ENCODE measurements at regions not wholly inside any gene's neighbourhood (a gene's known extent, or its start where the extent isn't known, plus 50 kb on each side); places are given as distances from the start of the nearest gene placed in this dataset.

GRCh38 chr2:207399301-207399700 lies 130.5 kb upstream of the CREB1 start:
- Histone ChIP-seq H3K4me2 (ENCODE audit: low read length) (no peak overlapping the region), H3K4me3 (ENCODE audit: low read length) (no peak overlapping the region), H3K27ac (ENCODE audit: low read length) (no peak overlapping the region), H3K9me3 (ENCODE audit: low read length) (no peaks in the 10 kb centered on the region), H3K27me3 (ENCODE audit: insufficient read depth, low read depth, low read length) (no peaks in the 10 kb centered on the region), H4K20me1 (ENCODE audit: insufficient read depth) (no peaks in the 10 kb centered on the region), H3F3A (ENCODE audit: insufficient read depth, low read length, poor library complexity, severe bottlenecking) (no peaks in the 10 kb centered on the region), H3K36me3 (ENCODE audit: insufficient read depth, low read length) (no peaks in the 10 kb centered on the region), H3K9ac (ENCODE audit: low read length) (no peak overlapping the region), H3K79me2 (replicated peaks; ENCODE audit: insufficient read depth, low read length) (no peaks in the 10 kb centered on the region), H3K9me2 (ENCODE audit: insufficient read depth, low read length) (no peaks in the 10 kb centered on the region), H2AFZ (ENCODE audit: low read depth, low read length) (no peak overlapping the region)
- TF ChIP-seq MXI1 (conservative IDR thresholded peaks at IDR 0.05; ENCODE audit: poor library complexity, severe bottlenecking): no peak
- no peak for TF ChIP-seq EZH2 (IDR thresholded peaks at IDR 0.05; ENCODE audit: borderline replicate concordance, insufficient read depth, low read length, poor library complexity, severe bottlenecking)
- TF ChIP-seq, protein P1, sequence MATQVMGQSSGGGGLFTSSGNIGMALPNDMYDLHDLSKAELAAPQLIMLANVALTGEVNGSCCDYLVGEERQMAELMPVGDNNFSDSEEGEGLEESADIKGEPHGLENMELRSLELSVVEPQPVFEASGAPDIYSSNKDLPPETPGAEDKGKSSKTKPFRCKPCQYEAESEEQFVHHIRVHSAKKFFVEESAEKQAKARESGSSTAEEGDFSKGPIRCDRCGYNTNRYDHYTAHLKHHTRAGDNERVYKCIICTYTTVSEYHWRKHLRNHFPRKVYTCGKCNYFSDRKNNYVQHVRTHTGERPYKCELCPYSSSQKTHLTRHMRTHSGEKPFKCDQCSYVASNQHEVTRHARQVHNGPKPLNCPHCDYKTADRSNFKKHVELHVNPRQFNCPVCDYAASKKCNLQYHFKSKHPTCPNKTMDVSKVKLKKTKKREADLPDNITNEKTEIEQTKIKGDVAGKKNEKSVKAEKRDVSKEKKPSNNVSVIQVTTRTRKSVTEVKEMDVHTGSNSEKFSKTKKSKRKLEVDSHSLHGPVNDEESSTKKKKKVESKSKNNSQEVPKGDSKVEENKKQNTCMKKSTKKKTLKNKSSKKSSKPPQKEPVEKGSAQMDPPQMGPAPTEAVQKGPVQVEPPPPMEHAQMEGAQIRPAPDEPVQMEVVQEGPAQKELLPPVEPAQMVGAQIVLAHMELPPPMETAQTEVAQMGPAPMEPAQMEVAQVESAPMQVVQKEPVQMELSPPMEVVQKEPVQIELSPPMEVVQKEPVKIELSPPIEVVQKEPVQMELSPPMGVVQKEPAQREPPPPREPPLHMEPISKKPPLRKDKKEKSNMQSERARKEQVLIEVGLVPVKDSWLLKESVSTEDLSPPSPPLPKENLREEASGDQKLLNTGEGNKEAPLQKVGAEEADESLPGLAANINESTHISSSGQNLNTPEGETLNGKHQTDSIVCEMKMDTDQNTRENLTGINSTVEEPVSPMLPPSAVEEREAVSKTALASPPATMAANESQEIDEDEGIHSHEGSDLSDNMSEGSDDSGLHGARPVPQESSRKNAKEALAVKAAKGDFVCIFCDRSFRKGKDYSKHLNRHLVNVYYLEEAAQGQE (IDR thresholded peaks at IDR 0.05; ENCODE audit: borderline replicate concordance): no peak
- TF ChIP-seq, protein P2, sequence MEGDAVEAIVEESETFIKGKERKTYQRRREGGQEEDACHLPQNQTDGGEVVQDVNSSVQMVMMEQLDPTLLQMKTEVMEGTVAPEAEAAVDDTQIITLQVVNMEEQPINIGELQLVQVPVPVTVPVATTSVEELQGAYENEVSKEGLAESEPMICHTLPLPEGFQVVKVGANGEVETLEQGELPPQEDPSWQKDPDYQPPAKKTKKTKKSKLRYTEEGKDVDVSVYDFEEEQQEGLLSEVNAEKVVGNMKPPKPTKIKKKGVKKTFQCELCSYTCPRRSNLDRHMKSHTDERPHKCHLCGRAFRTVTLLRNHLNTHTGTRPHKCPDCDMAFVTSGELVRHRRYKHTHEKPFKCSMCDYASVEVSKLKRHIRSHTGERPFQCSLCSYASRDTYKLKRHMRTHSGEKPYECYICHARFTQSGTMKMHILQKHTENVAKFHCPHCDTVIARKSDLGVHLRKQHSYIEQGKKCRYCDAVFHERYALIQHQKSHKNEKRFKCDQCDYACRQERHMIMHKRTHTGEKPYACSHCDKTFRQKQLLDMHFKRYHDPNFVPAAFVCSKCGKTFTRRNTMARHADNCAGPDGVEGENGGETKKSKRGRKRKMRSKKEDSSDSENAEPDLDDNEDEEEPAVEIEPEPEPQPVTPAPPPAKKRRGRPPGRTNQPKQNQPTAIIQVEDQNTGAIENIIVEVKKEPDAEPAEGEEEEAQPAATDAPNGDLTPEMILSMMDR (IDR thresholded peaks at IDR 0.05; ENCODE audit: poor library complexity, severe bottlenecking): no peak

GRCh38 chr2:207401338-207401737 lies 128.4 kb upstream of the CREB1 start:
- H3K79me2 ChIP-seq (replicated peaks; ENCODE audit: insufficient read depth, low read length): no peaks in the 10 kb centered on the region
- H3K4me2 ChIP-seq (ENCODE audit: low read length): no peak overlapping the region
- H3K9me3 ChIP-seq (ENCODE audit: low read length): no peaks in the 10 kb centered on the region
- H3K4me3 ChIP-seq (ENCODE audit: low read length): no peak overlapping the region
- no peak overlapping the region for H3K27ac ChIP-seq (ENCODE audit: low read length)
- no peak overlapping the region for H2AFZ ChIP-seq (ENCODE audit: low read depth, low read length)
- H4K20me1 ChIP-seq (ENCODE audit: insufficient read depth): no peaks in the 10 kb centered on the region
- no peaks in the 10 kb centered on the region for H3K36me3 ChIP-seq (ENCODE audit: insufficient read depth, low read length)
- no peak overlapping the region for H3K9ac ChIP-seq (ENCODE audit: low read length)
- TF ChIP-seq EZH2 (IDR thresholded peaks at IDR 0.05; ENCODE audit: borderline replicate concordance, insufficient read depth, low read length, poor library complexity, severe bottlenecking): no peak
- no peak for TF ChIP-seq EP300 (conservative IDR thresholded peaks at IDR 0.05; ENCODE audit: poor library complexity, severe bottlenecking)
- TF ChIP-seq, protein P2 (IDR thresholded peaks at IDR 0.05; ENCODE audit: poor library complexity, severe bottlenecking): no peak
- TF ChIP-seq, protein P1 (IDR thresholded peaks at IDR 0.05; ENCODE audit: borderline replicate concordance): no peak
- TF ChIP-seq RAD21 (conservative IDR thresholded peaks at IDR 0.05): no peak
- TF ChIP-seq TAF1 (IDR thresholded peaks at IDR 0.05; ENCODE audit: low read depth): no peak
- no peak for TF ChIP-seq SMC3 (conservative IDR thresholded peaks at IDR 0.05; ENCODE audit: poor library complexity)
- no peak for TF ChIP-seq MXI1 (conservative IDR thresholded peaks at IDR 0.05; ENCODE audit: poor library complexity, severe bottlenecking)
- TF ChIP-seq POLR2AphosphoS5 (IDR thresholded peaks at IDR 0.05): no peak
- no peaks in the 10 kb centered on the region for H3K27me3 ChIP-seq (ENCODE audit: insufficient read depth, low read depth, low read length)
- H3F3A ChIP-seq (ENCODE audit: insufficient read depth, low read length, poor library complexity, severe bottlenecking): no peaks in the 10 kb centered on the region
- no peaks in the 10 kb centered on the region for H3K9me2 ChIP-seq (ENCODE audit: insufficient read depth, low read length)
